ENCODE measurements at regions not wholly inside any gene's neighbourhood (a gene's known extent, or its start where the extent isn't known, plus 50 kb on each side); places are given as distances from the start of the nearest gene placed in this dataset.

GRCh38 chr3:117600112-117600511 is 890.5 kb downstream of the TUSC7 start:
- H3K4me2 ChIP-seq, result no peak overlapping the region
- no peak overlapping the region for H2AFZ ChIP-seq (ENCODE audit: low read depth)
- no peaks in the 10 kb centered on the region for H3K9me2 ChIP-seq
- CTCF ChIA-PET, result interaction anchor here (0.9 kb wide), 1 partner anchor 396 kb away, joined by 3 read pairs; no protein-coding TSS in a partner anchor
- no peak overlapping the region for H3K4me3 ChIP-seq (ENCODE audit: low read depth in 2 of 2, low read length in 1 of 2)
- H3K79me2 ChIP-seq (ENCODE audit: insufficient read depth), result no peaks in the 10 kb centered on the region
- no peak overlapping the region for H3K9ac ChIP-seq
- H3K4me1 ChIP-seq (ENCODE audit: control insufficient read depth in 1 of 2, insufficient read depth in 2 of 2, low read depth in 1 of 2, low read length in 1 of 2), result peaks cover 0 to 26% of the 10 kb centered on the region in 2 experiments; a peak in 2 of 4 replicates
- H3F3A ChIP-seq (replicated peaks; ENCODE audit: insufficient read depth), result no peaks in the 10 kb centered on the region
- no peak for DNase-seq
- no peaks in the 10 kb centered on the region for H3K9me3 ChIP-seq
- POLR2A ChIA-PET, result no interaction called here
- no peaks in the 10 kb centered on the region for H3K27me3 ChIP-seq (ENCODE audit: insufficient read depth)
- TF ChIP-seq FOXM1 (IDR thresholded peaks at IDR 0.05; ENCODE audit: low read depth) (no peak), CTCF (IDR thresholded peaks at IDR 0.05) (no peak), MAX (IDR thresholded peaks at IDR 0.05; ENCODE audit: low read depth) (no peak), TEAD4 (IDR thresholded peaks at IDR 0.05; ENCODE audit: borderline replicate concordance, insufficient read depth) (no peak), CHD2 (IDR thresholded peaks at IDR 0.05; ENCODE audit: low read length, partially characterized antibody) (no peak), EZH2phosphoT487 (IDR thresholded peaks at IDR 0.05; ENCODE audit: borderline replicate concordance, low read depth) (no peak), RCOR1 (IDR thresholded peaks at IDR 0.05; ENCODE audit: low read length) (no peak), USF1 (IDR thresholded peaks at IDR 0.05; ENCODE audit: borderline replicate concordance, low read depth) (no peak), REST (IDR thresholded peaks at IDR 0.05; ENCODE audit: low read depth, low read length) (no peak), EP300 (IDR thresholded peaks at IDR 0.05; ENCODE audit: borderline replicate concordance in 1 of 2, low read depth in 1 of 2, low read length in 1 of 2) (no peak), PBX3 (IDR thresholded peaks at IDR 0.05) (no peak), SMC3 (IDR thresholded peaks at IDR 0.05; ENCODE audit: low read depth, low read length) (no peak), MEF2A (IDR thresholded peaks at IDR 0.05; ENCODE audit: borderline replicate concordance, low read depth) (no peak)
- 67% methylated on average over 3 of the region's 3 CpGs for WGBS (ENCODE audit: low lambda C conversion rate)
- H3K36me3 ChIP-seq (replicated peaks in 1 of 2; ENCODE audit: control insufficient read depth in 1 of 2, insufficient read depth in 2 of 2, low read length in 1 of 2), result no peaks in the 10 kb centered on the region
- no peaks in the 10 kb centered on the region for H4K20me1 ChIP-seq (ENCODE audit: insufficient read depth)
- H3K27ac ChIP-seq (ENCODE audit: low read depth in 2 of 2, low read length in 1 of 2), result no peak overlapping the region
